ENCODE measurements at regions not wholly inside any gene's neighbourhood (a gene's known extent, or its start where the extent isn't known, plus 50 kb on each side); places are given as distances from the start of the nearest gene placed in this dataset.

DNA sequence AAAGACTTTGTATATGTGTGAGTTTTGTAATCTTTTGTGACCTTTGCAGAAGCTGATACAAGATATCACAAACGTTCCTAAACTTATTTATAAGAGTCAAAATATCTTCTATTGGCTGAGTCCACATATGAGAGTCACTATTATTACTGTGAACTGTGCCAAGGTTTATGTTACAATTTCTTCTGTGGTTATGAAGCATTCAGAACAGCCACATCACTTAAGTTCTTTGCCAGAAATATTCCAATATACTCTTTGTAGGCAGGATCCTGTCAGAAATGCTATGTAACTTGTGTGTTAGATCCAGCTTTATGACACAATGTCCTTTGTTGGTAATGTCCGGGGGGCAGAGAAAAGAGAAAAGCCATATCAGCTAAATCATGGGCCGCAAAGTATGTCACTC is 1030.3 kb upstream of the AMELY start:
- intact Hi-C loops (cut with DNase I; ENCODE audit: low total_unique reads) = no loop called here
- DNase-seq = no peak
- 61 to 64% methylated on average over 2 to 3 of the region's 3 CpGs for WGBS, 2 donors
- TF ChIP-seq, protein P1, sequence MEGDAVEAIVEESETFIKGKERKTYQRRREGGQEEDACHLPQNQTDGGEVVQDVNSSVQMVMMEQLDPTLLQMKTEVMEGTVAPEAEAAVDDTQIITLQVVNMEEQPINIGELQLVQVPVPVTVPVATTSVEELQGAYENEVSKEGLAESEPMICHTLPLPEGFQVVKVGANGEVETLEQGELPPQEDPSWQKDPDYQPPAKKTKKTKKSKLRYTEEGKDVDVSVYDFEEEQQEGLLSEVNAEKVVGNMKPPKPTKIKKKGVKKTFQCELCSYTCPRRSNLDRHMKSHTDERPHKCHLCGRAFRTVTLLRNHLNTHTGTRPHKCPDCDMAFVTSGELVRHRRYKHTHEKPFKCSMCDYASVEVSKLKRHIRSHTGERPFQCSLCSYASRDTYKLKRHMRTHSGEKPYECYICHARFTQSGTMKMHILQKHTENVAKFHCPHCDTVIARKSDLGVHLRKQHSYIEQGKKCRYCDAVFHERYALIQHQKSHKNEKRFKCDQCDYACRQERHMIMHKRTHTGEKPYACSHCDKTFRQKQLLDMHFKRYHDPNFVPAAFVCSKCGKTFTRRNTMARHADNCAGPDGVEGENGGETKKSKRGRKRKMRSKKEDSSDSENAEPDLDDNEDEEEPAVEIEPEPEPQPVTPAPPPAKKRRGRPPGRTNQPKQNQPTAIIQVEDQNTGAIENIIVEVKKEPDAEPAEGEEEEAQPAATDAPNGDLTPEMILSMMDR (IDR thresholded peaks at IDR 0.05) = no peak
- TF ChIP-seq POLR2A (IDR thresholded peaks at IDR 0.05) = no peak
- no peaks in the 10 kb centered on the region for H3K36me3 ChIP-seq (ENCODE audit: low read depth, missing control alignments)
- H3K9me3 ChIP-seq = no peaks in the 10 kb centered on the region
- no peak overlapping the region for H3K4me3 ChIP-seq
- H3K4me1 ChIP-seq = no peaks in the 10 kb centered on the region
- H3K27ac ChIP-seq = no peak overlapping the region
- no peaks in the 10 kb centered on the region for H3K27me3 ChIP-seq

DNA sequence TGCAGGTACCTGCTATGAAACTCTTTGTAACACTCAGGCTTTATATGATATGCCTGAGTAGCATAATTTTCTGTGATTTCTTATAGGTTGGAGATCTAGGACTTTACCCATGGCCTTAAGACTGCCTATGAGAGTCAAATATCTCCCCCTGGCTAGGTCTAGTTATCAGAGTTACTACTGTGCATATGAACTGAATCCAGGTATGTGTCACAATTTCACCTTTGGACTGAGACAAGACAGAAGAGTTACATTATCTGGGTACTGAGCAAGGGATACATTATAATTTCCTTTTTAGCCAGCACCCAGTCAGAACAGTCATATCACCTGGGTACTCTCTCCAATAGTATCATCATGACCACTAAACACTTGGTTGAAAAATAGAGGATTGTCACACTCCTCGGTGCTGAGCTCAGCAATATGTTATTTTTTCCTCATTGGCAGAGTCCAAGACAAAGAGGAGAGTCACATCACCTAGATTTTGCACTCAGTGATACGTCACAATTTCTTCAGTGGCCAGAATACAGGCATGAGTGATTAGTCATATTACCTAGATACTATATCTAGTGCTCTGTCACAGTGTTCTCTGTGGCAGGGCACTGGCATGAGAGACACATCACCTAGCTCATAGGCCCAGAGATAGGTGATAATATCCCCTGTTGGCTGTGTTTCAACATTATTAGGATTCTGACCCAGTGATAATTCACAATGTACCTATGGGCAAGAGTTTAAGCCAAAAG is 1027.6 kb upstream of the AMELY start:
- Histone ChIP-seq H3K4me3 (no peak overlapping the region), H3K27me3 (no peaks in the 10 kb centered on the region), H3K27ac (no peak overlapping the region), H3K9me3 (no peaks in the 10 kb centered on the region), H3K36me3 (ENCODE audit: low read depth, missing control alignments) (no peaks in the 10 kb centered on the region), H3K4me1 (no peaks in the 10 kb centered on the region)
- WGBS, 2 donors = 66 to 88% methylated on average over 2 of the region's 2 CpGs
- DNase-seq = no peak
- TF ChIP-seq, protein P1 (IDR thresholded peaks at IDR 0.05) = no peak
- no peak for TF ChIP-seq POLR2A (IDR thresholded peaks at IDR 0.05)
- intact Hi-C loops (cut with DNase I; ENCODE audit: low total_unique reads) = no loop called here

DNA sequence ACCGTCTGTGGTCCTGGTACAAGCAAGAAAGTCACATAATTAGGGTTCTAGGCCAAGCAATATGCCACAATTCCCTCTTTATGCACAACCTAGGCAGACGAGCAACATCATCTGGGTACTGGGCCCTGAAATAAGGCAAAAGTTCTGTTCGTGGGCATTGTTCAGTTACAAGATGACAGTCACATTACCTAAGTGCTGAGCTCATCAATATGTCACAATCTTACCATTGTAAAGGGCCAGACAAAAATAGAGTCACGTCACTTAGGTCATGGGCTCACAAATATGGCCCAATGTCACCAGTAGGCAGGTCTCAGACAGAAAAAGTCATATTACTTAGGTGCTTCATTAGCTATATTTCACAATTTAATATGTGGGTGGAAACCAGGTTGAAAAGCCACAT is 1025.3 kb upstream of the AMELY start:
- H3K9me3 ChIP-seq = no peaks in the 10 kb centered on the region
- no peak for DNase-seq
- intact Hi-C loops (cut with DNase I; ENCODE audit: low total_unique reads) = no loop called here
- WGBS, 2 donors = 82 to 87% methylated on average over 2 to 4 of the region's 4 CpGs
- H3K4me1 ChIP-seq = no peaks in the 10 kb centered on the region
- H3K27ac ChIP-seq = no peak overlapping the region
- H3K36me3 ChIP-seq (ENCODE audit: low read depth, missing control alignments) = no peaks in the 10 kb centered on the region
- TF ChIP-seq POLR2A (IDR thresholded peaks at IDR 0.05) = no peak
- TF ChIP-seq, protein P1 (IDR thresholded peaks at IDR 0.05) = no peak
- no peaks in the 10 kb centered on the region for H3K27me3 ChIP-seq
- H3K4me3 ChIP-seq = no peak overlapping the region

DNA sequence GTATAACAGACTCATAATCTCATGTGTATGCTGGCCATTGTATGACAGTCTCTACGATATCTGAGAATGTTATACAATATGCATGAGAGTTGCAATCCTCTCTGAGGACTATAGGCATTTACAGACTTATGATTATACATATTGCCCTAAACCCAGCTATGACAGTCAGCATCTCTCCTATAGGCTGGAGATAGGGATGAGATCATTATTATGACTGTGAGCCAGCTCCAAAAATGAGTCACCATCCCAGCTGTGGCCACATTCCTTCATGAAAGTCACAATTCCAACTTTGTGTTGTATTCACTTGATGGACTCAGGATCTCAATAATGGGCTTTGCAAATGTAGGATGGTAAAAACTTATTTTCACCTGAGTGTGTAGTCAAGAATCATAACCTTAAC is 1024.5 kb upstream of the AMELY start:
- WGBS, 2 donors = 100% methylated on average over 1 of the region's 1 CpG; no CpG with 5 or more reads in 1 of the 2 donors
- DNase-seq = no peak
- intact Hi-C loops (cut with DNase I; ENCODE audit: low total_unique reads) = no loop called here

More for the DNA sequence above, 1024.5 kb upstream of the AMELY start:
- Histone ChIP-seq H3K4me1 (no peaks in the 10 kb centered on the region), H3K9me3 (no peaks in the 10 kb centered on the region), H3K27me3 (no peaks in the 10 kb centered on the region), H3K36me3 (ENCODE audit: low read depth, missing control alignments) (no peaks in the 10 kb centered on the region), H3K27ac (no peak overlapping the region), H3K4me3 (no peak overlapping the region)
- TF ChIP-seq POLR2A (IDR thresholded peaks at IDR 0.05) = no peak
- TF ChIP-seq, protein P1 (IDR thresholded peaks at IDR 0.05) = no peak
